Endothelial cell of umbilical vein (primary cell): ENCODE measurements at regions not wholly inside any gene's neighbourhood (a gene's known extent, or its start where the extent isn't known, plus 50 kb on each side); places are given as distances from the start of the nearest gene placed in this dataset.

Experiments used
- CTCF ChIP-seq, 2 donors: IDR thresholded peaks; 1 replicate in 1 of 2; 2 replicates in 1 of 2; pipeline ENCODE4 v1.5.1; 2011; ENCODE audit warnings: low read length in 2 of 2, mild to moderate bottlenecking in 2 of 2, moderate library complexity in 2 of 2, control low read depth in 1 of 2, inconsistent platforms in 1 of 2, low read depth in 1 of 2; ENCODE audit not compliant: insufficient read depth in 1 of 2; ENCODE audit errors: extremely low read depth in 1 of 2
- EZH2 ChIP-seq: IDR thresholded peaks from 2 replicates; pipeline ENCODE4 v1.6.1; 2012; ENCODE audit warnings: borderline replicate concordance, low read depth, mild to moderate bottlenecking, moderate library complexity, low read length, inconsistent platforms; ENCODE audit not compliant: severe bottlenecking
- FOS ChIP-seq: IDR thresholded peaks from 2 replicates; pipeline ENCODE4 v1.6.1; 2011; ENCODE audit warnings: mild to moderate bottlenecking, low read length, moderate library complexity, borderline replicate concordance; ENCODE audit not compliant: insufficient read depth
- GATA2 ChIP-seq: IDR thresholded peaks from 2 replicates; pipeline ENCODE4 v1.7.0; 2011; ENCODE audit warnings: low read depth, mild to moderate bottlenecking, moderate library complexity, mixed read lengths, low read length; ENCODE audit not compliant: insufficient read length, insufficient read depth
- JUN ChIP-seq: IDR thresholded peaks from 2 replicates; pipeline ENCODE4 v1.6.1; 2011; ENCODE audit warnings: borderline replicate concordance, low read depth; ENCODE audit not compliant: insufficient read length, insufficient read depth
- MAX ChIP-seq: IDR thresholded peaks from 2 replicates; pipeline ENCODE4 v1.6.1; 2011; ENCODE audit not compliant: insufficient read depth, insufficient read length
- MYC ChIP-seq: IDR thresholded peaks from one replicate; pipeline ENCODE4 v1.6.1; 2011; ENCODE audit warnings: mild to moderate bottlenecking, low read depth, low read length
- POLR2A ChIP-seq: IDR thresholded peaks from 2 replicates; pipeline ENCODE4 v1.6.1; 2012; ENCODE audit warnings: low read depth, mild to moderate bottlenecking, control low read depth, low read length
- POLR2AphosphoS5 ChIP-seq: IDR thresholded peaks from 2 replicates; pipeline ENCODE4 v1.6.1; 2012; ENCODE audit warnings: low read depth, mild to moderate bottlenecking, control low read depth, low read length, moderate library complexity; ENCODE audit not compliant: insufficient read depth

GRCh38 chr11:134800130-134800529 is 388.1 kb upstream of the B3GAT1 start:
- TF ChIP-seq CTCF (IDR thresholded peaks at IDR 0.05; ENCODE audit: extremely low read depth in 1 of 2, insufficient read depth in 1 of 2, low read depth in 1 of 2, low read length in 2 of 2), result no peak
- no peak for TF ChIP-seq POLR2AphosphoS5
- TF ChIP-seq MYC, result no peak
- TF ChIP-seq EZH2, result no peak
- no peak for TF ChIP-seq POLR2A
- TF ChIP-seq FOS, result no peak
- no peak for TF ChIP-seq MAX
- no peak for TF ChIP-seq JUN
- TF ChIP-seq GATA2, result no peak
